ENCODE measurements at regions not wholly inside any gene's neighbourhood (a gene's known extent, or its start where the extent isn't known, plus 50 kb on each side); places are given as distances from the start of the nearest gene placed in this dataset.

- Histone ChIP-seq H3K27me3 (ENCODE audit: control insufficient read depth, insufficient read depth, low read length) (no peaks in the 10 kb centered on the region), H3K9ac (ENCODE audit: insufficient read depth, low read length) (no peak overlapping the region), H3K4me2 (ENCODE audit: extremely low read depth, insufficient read depth, low read length) (no peak overlapping the region), H3K4me1 (ENCODE audit: control insufficient read depth, extremely low read depth, insufficient read depth, low read length) (no peaks in the 10 kb centered on the region), H2AFZ (ENCODE audit: low read length) (no peak overlapping the region), H3K9me3 (ENCODE audit: control insufficient read depth, insufficient read depth, low read depth, low read length) (no peaks in the 10 kb centered on the region), H3K79me2 (ENCODE audit: control insufficient read depth, insufficient read depth, low read length) (no peaks in the 10 kb centered on the region), H4K20me1 (ENCODE audit: control insufficient read depth, extremely low read depth, insufficient read depth, low read length) (no peaks in the 10 kb centered on the region), H3K36me3 (ENCODE audit: control insufficient read depth, insufficient read depth, low read length) (no peaks in the 10 kb centered on the region), H3K27ac (ENCODE audit: insufficient read depth, low read length) (no peak overlapping the region), H3K4me3 (replicated peaks in 1 of 4; ENCODE audit: control extremely low read depth in 1 of 4, insufficient read depth in 1 of 4, low read depth in 3 of 4, low read length in 4 of 4) (no peak overlapping the region)
- no peak for DNase-seq (ENCODE audit: low read depth in 2 of 2)
- TF ChIP-seq EZH2 (IDR thresholded peaks at IDR 0.05; ENCODE audit: low read length, missing control alignments) (no peak), CTCF (conservative IDR thresholded peaks at IDR 0.05 in 1 of 2, IDR thresholded peaks at IDR 0.05 in 1 of 2; ENCODE audit: low read depth in 1 of 2, low read length in 2 of 2) (no peak)
Observed at GRCh38 chr13:67374391-67374790, 144.3 kb upstream of the PCDH9 start.

GRCh38 chr13:67372868-67373464 is 142.8 kb upstream of the PCDH9 start:
- DNase-seq (ENCODE audit: low read depth in 2 of 2): no peak
- no peaks in the 10 kb centered on the region for H3K9me3 ChIP-seq (ENCODE audit: control insufficient read depth, insufficient read depth, low read depth, low read length)

More at GRCh38 chr13:67372868-67373464, 142.8 kb upstream of the PCDH9 start:
- no peak overlapping the region for H3K4me3 ChIP-seq (replicated peaks in 1 of 4; ENCODE audit: control extremely low read depth in 1 of 4, insufficient read depth in 1 of 4, low read depth in 3 of 4, low read length in 4 of 4)
- no peak for TF ChIP-seq CTCF (conservative IDR thresholded peaks at IDR 0.05 in 1 of 2, IDR thresholded peaks at IDR 0.05 in 1 of 2; ENCODE audit: low read depth in 1 of 2, low read length in 2 of 2)
- no peak for TF ChIP-seq EZH2 (IDR thresholded peaks at IDR 0.05; ENCODE audit: low read length, missing control alignments)
- H4K20me1 ChIP-seq (ENCODE audit: control insufficient read depth, extremely low read depth, insufficient read depth, low read length): no peaks in the 10 kb centered on the region
- H3K9ac ChIP-seq (ENCODE audit: insufficient read depth, low read length): no peak overlapping the region
- no peaks in the 10 kb centered on the region for H3K27me3 ChIP-seq (ENCODE audit: control insufficient read depth, insufficient read depth, low read length)
- no peaks in the 10 kb centered on the region for H3K4me1 ChIP-seq (ENCODE audit: control insufficient read depth, extremely low read depth, insufficient read depth, low read length)
- no peak overlapping the region for H2AFZ ChIP-seq (ENCODE audit: low read length)
- no peaks in the 10 kb centered on the region for H3K79me2 ChIP-seq (ENCODE audit: control insufficient read depth, insufficient read depth, low read length)
- H3K27ac ChIP-seq (ENCODE audit: insufficient read depth, low read length): no peak overlapping the region
- no peak overlapping the region for H3K4me2 ChIP-seq (ENCODE audit: extremely low read depth, insufficient read depth, low read length)
- no peaks in the 10 kb centered on the region for H3K36me3 ChIP-seq (ENCODE audit: control insufficient read depth, insufficient read depth, low read length)

Data from fibroblast of lung (primary cell).